ENCODE measurements at regions not wholly inside any gene's neighbourhood (a gene's known extent, or its start where the extent isn't known, plus 50 kb on each side); places are given as distances from the start of the nearest gene placed in this dataset.

DNA sequence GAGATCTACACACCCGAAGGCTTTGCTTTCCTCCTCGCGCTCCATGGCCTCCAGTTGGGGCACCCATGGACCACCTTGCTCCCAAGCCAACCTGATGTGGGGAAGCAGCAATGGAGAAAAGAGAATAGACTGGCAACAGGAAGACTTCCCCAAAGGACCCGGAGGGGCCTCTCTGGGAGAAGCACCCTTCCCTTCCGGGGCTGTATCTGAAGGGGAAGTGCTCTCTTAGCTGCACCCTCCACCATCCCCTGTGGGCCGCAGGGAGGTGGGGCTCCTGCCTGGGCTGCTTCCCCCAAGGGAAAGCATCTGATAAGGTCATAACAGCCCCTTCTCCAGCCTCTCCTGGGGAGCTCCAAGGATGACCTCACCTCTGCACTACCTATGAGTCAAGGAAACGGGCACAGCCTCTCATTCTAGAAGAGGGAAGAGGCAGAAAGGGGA lies 100.2 kb downstream of the RIPK4 start:
- DNase-seq: no peak
- TF ChIP-seq, protein P1, sequence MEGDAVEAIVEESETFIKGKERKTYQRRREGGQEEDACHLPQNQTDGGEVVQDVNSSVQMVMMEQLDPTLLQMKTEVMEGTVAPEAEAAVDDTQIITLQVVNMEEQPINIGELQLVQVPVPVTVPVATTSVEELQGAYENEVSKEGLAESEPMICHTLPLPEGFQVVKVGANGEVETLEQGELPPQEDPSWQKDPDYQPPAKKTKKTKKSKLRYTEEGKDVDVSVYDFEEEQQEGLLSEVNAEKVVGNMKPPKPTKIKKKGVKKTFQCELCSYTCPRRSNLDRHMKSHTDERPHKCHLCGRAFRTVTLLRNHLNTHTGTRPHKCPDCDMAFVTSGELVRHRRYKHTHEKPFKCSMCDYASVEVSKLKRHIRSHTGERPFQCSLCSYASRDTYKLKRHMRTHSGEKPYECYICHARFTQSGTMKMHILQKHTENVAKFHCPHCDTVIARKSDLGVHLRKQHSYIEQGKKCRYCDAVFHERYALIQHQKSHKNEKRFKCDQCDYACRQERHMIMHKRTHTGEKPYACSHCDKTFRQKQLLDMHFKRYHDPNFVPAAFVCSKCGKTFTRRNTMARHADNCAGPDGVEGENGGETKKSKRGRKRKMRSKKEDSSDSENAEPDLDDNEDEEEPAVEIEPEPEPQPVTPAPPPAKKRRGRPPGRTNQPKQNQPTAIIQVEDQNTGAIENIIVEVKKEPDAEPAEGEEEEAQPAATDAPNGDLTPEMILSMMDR (IDR thresholded peaks at IDR 0.05; ENCODE audit: low read depth, low read length): no peak
- Histone ChIP-seq H3K27me3 (ENCODE audit: insufficient read depth, low read depth, severe bottlenecking) (no peaks in the 10 kb centered on the region), H3K27ac (no peak overlapping the region), H3K36me3 (no peaks in the 10 kb centered on the region), H3K4me3 (ENCODE audit: low read depth, low read length) (no peak overlapping the region), H3K9me3 (ENCODE audit: severe bottlenecking) (no peaks in the 10 kb centered on the region)

DNA sequence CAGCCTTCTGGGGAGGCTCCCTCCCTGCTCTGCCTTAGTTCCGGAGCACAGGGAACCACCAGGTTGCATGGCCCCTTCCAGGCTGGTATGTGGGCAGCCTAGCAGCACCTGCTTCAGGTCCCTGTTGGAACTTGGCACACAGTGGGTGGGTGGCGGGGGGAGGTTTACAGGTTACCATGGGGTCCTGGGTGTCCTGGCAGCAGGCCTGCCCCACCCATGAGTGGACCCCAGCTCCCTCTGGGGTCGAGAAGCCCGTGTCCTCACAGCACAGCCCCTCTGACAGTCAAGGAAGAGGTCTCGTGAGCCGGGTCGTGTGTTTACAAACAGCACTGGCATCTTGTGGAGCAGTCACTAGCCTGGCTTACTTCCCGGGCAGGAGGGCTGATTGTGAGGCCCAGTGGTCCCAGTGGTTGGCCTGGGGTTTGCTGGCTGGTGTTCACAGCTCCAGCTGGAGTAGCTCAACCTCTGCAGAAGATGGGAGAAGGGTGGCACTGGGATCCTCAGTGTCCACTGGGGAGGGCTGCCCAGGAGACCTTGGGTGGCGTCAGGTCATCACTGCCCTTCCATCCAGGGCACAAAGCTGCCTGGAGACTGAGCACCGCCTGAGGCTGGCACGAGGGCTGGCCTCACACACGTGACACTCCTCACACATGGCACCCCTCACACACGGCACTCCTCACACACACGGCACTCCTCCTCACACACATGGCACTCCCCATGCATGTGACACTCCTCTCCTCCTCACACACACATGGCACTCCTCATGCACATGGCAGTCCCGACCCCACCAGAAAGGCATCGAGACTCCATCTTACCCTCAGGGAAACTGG lies 100.9 kb downstream of the RIPK4 start:
- Histone ChIP-seq H3K9me3 (ENCODE audit: severe bottlenecking) (no peaks in the 10 kb centered on the region), H3K27ac (no peak overlapping the region), H3K36me3 (no peaks in the 10 kb centered on the region), H3K4me3 (ENCODE audit: low read depth, low read length) (no peak overlapping the region), H3K27me3 (ENCODE audit: insufficient read depth, low read depth, severe bottlenecking) (no peaks in the 10 kb centered on the region)
- TF ChIP-seq, protein P1 (IDR thresholded peaks at IDR 0.05; ENCODE audit: low read depth, low read length): no peak
- DNase-seq: no peak

DNA sequence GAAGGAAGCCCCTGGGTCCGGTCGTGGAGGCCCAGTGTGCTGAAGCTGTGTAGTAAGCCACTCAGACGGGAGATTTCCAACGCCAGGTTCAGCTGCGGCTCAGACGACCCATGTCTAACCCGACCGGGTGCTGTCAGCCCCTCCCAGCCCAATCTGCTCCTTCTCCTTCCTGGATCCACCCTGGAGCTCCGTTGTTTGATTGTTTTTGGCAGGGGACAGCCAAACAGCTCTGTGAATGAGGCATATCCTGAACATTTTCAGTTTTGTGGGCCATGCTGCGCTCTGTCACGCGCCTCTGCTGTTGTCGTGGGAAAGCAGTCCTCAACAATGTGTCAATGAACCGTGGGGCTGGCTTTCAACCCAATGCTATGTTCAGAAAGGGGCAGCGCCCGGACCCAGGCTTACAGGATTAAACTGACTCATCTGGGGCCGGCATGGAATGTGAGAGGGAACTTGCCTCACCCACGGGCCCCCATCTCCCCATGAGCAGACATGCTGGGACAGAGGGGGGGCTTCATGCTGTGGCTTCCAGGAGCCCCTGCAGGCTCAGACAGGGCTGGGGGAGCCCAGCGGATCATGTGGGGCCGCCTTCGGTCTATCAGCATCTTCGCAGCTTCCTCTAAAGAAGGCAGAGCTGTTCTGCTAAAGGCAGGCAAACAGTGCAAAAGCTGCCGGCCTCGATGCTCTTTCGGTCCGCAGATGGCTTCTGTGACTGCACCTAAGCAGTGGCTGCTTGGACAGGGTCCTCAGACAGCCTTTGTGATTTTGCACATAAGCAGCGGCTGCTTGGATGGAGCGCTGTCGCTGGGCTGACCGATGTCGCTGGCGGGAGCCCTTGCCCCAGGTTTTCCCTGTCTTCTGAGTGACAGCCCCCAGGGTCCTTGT lies 101.7 kb downstream of the RIPK4 start:
- H3K9me3 ChIP-seq (ENCODE audit: severe bottlenecking): no peaks in the 10 kb centered on the region
- H3K27ac ChIP-seq: no peak overlapping the region
- no peaks in the 10 kb centered on the region for H3K27me3 ChIP-seq (ENCODE audit: insufficient read depth, low read depth, severe bottlenecking)
- DNase-seq: peak; percentile 56
- H3K36me3 ChIP-seq: no peaks in the 10 kb centered on the region
- TF ChIP-seq, protein P1 (IDR thresholded peaks at IDR 0.05; ENCODE audit: low read depth, low read length): no peak
- H3K4me3 ChIP-seq (ENCODE audit: low read depth, low read length): 0 out of 2 replicates have a peak overlapping the region, but pooled peaks have one; percentile 12

DNA sequence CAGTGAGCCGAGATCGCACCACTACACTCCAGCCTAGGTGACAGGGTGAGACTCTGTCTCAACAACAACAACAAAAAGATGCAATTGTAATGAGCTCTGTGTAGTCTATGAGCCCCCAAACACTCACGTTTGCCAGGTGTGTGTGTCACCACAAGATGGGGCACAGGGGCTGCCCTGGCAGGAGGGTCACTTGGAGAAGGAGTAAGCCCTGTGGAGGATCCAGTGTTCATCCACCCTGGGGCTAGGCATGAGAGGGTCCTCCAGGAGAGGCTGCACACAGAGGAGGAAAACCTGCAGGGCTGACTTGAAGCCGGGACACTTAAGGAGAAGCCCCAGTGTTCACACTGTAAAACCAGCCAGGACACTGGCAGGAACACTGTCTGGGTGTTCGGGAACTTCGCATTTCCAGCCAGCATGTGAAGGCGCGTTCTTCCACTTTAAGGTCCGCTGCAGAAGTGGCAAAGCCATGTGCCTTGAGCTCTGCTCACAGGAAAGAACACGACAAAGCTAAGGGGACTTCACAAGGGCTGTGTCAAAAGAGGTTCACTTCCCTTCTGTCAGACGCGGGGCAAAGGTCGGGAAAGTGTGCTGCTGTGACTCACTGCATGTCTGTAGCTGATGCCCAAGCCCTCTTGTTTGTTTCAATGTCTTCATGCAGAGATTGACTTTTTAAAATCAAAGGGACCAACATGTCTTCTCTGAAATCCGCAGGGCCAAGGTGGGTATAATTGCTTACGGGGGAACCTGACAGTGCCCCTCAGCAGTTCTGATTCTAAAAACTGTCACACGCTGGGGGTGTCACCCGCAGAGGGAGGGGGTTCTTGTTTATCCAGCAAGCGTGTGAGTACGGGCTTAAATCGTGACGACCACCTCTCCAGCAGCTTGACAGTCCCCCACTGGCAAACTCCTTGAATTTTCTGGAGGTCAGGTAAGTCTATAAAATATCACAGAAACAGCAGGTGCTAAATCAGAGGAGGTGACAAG lies 102.8 kb downstream of the RIPK4 start:
- Histone ChIP-seq H3K27ac (no peak overlapping the region), H3K27me3 (ENCODE audit: insufficient read depth, low read depth, severe bottlenecking) (no peaks in the 10 kb centered on the region)
- DNase-seq: no peak

DNA sequence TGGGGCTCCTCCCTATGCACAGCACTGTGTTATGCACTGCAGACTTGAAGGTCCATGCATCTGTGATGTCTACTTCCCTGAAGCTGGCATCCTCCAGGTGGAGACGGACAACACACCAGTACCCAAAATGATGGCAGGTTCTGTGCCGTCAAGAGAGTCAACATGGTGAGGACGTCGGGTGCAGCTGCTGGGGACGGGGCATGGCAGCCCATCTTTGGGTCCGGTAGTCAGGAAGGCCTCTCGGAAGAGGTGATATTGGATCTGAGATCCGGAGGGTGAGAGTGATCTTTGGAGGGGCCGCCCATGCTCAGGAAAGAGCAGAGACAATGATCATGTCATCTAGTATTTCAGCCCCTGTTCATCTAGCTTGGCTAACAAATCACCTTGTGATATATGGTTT lies 104.1 kb downstream of the RIPK4 start:
- Histone ChIP-seq H3K36me3 (no peaks in the 10 kb centered on the region), H3K27ac (no peak overlapping the region), H3K4me3 (ENCODE audit: low read depth, low read length) (no peak overlapping the region), H3K27me3 (ENCODE audit: insufficient read depth, low read depth, severe bottlenecking) (no peaks in the 10 kb centered on the region), H3K9me3 (ENCODE audit: severe bottlenecking) (no peaks in the 10 kb centered on the region)
- TF ChIP-seq, protein P1 (IDR thresholded peaks at IDR 0.05; ENCODE audit: low read depth, low read length): no peak
- no peak for DNase-seq

More for the DNA sequence above, 102.8 kb downstream of the RIPK4 start:
- TF ChIP-seq, protein P1 (IDR thresholded peaks at IDR 0.05; ENCODE audit: low read depth, low read length): peak; percentile 19; the same call in 1 of the 2 replicates
- no peak overlapping the region for H3K4me3 ChIP-seq (ENCODE audit: low read depth, low read length)
- H3K36me3 ChIP-seq: no peaks in the 10 kb centered on the region
- H3K9me3 ChIP-seq (ENCODE audit: severe bottlenecking): no peaks in the 10 kb centered on the region
